ENCODE measurements at regions not wholly inside any gene's neighbourhood (a gene's known extent, or its start where the extent isn't known, plus 50 kb on each side); places are given as distances from the start of the nearest gene placed in this dataset.
"Not testable (repeated sequence)": the region's sequence is repeated elsewhere in the genome, so short reads cannot be mapped to it uniquely, and the experiment has no call there.

DNA sequence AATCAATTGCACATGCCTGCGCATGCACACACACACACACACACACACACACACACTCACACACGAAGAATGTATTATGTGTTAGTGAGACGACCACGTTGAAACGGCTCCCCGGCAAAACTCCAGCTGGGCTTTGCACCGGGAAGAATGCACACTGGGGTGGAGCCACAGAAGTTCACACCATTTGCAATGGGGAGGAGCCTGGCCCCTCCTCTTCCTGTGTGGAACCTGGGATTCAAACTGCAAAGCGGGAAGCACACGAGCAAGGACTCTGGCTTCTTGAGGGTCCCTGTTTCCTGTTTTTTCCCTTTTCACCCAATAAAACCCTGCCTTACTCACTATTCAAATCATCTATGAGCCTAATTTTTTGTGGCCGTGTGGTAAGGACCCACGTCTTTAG lies 304.0 kb upstream of the TMEFF2 start:
- H3K9me3 ChIP-seq: no peaks in the 10 kb centered on the region
- no peak overlapping the region for H3K27ac ChIP-seq
- H3K4me1 ChIP-seq: no peaks in the 10 kb centered on the region
- 87 to 98% (median 90%) methylated on average over 7 to 11 of the region's 11 CpGs for WGBS, 5 donors
- no peaks in the 10 kb centered on the region for H3K27me3 ChIP-seq
- DNase-seq: no peak
- no peaks in the 10 kb centered on the region for H3K36me3 ChIP-seq
- TF ChIP-seq, protein P1, sequence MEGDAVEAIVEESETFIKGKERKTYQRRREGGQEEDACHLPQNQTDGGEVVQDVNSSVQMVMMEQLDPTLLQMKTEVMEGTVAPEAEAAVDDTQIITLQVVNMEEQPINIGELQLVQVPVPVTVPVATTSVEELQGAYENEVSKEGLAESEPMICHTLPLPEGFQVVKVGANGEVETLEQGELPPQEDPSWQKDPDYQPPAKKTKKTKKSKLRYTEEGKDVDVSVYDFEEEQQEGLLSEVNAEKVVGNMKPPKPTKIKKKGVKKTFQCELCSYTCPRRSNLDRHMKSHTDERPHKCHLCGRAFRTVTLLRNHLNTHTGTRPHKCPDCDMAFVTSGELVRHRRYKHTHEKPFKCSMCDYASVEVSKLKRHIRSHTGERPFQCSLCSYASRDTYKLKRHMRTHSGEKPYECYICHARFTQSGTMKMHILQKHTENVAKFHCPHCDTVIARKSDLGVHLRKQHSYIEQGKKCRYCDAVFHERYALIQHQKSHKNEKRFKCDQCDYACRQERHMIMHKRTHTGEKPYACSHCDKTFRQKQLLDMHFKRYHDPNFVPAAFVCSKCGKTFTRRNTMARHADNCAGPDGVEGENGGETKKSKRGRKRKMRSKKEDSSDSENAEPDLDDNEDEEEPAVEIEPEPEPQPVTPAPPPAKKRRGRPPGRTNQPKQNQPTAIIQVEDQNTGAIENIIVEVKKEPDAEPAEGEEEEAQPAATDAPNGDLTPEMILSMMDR (IDR thresholded peaks at IDR 0.05): no peak
- TF ChIP-seq POLR2AphosphoS5 (IDR thresholded peaks at IDR 0.05) (no peak), EP300 (IDR thresholded peaks at IDR 0.05) (no peak), POLR2A (IDR thresholded peaks at IDR 0.05) (no peak)
- intact Hi-C loops (cut with DNase I; ENCODE audit: low total_unique reads): no loop called here
- H3K4me3 ChIP-seq: no peak overlapping the region

DNA sequence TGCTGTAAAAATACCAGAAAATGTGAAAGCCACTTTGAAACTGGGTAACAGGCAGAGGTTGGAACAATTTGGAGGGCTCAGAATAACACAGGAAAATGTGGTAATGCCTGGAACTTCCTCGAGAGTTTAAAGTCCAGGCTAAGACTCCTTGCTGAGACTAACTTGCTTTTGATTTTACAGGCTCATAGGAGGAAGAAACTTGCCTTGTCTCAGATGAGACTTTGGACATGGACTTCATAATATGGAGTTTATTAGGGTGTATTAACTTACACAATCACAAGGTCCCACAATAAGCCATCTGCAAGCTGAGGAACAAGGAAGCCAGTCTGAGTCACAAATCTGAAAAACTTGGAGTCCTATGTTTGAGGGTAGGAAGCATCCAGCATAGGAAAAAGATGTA lies 293.4 kb upstream of the TMEFF2 start:
- H3K36me3 ChIP-seq; H3K27me3 ChIP-seq; H3K27ac ChIP-seq; intact Hi-C loops (cut with DNase I; ENCODE audit: low total_unique reads); H3K9me3 ChIP-seq; H3K4me3 ChIP-seq; H3K4me1 ChIP-seq: not testable (repeated sequence)
- DNase-seq: peak in 1 of 2 donors; percentile 16
- WGBS, 5 donors: 39 to 68% (median 63%) methylated on average over 1 of the region's 1 CpG

GRCh38 chr2:192487636-192488035 lies 292.9 kb upstream of the TMEFF2 start:
- TF ChIP-seq POLR2A (IDR thresholded peaks at IDR 0.05) (no peak), POLR2AphosphoS5 (IDR thresholded peaks at IDR 0.05) (no peak), EP300 (IDR thresholded peaks at IDR 0.05) (no peak)
- TF ChIP-seq, protein P1 (IDR thresholded peaks at IDR 0.05): no peak
- H3K27ac ChIP-seq: no peak overlapping the region
- DNase-seq: peak in 1 of 2 donors; percentile 19
- no peaks in the 10 kb centered on the region for H3K9me3 ChIP-seq
- H3K4me3 ChIP-seq: no peak overlapping the region
- no peaks in the 10 kb centered on the region for H3K4me1 ChIP-seq
- H3K36me3 ChIP-seq: no peaks in the 10 kb centered on the region
- 58 to 87% (median 67%) methylated on average over 11 of the region's 11 CpGs for WGBS, 5 donors
- intact Hi-C loops (cut with DNase I; ENCODE audit: low total_unique reads): no loop called here
- H3K27me3 ChIP-seq: no peaks in the 10 kb centered on the region

DNA sequence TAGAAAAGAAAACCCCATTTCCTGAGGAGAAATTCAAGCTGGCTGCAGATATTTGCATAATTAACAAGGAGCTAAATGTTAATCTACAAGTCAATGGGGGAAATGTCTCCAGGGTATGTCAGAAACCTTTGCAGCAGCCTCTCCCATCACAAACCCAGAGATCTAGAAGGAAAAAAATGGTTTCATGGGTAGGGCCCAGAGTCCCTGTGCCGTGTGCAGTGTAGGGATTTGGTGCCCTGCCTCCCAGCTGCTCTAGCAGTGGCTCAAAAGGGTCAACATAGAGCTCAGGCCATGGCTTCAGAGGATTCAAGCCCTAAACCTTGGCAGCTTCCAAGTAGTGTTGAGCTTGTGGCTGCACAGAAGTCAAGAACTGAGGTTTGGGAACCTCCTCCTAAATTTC lies 290.2 kb upstream of the TMEFF2 start:
- H3K4me1 ChIP-seq: no peaks in the 10 kb centered on the region
- H3K27ac ChIP-seq: no peak overlapping the region
- H3K27me3 ChIP-seq: no peaks in the 10 kb centered on the region
- no peak for DNase-seq
- no peaks in the 10 kb centered on the region for H3K36me3 ChIP-seq
- 71 to 91% (median 81%) methylated on average over 1 of the region's 1 CpG for WGBS, 5 donors
- no peak overlapping the region for H3K4me3 ChIP-seq
- TF ChIP-seq, protein P1 (IDR thresholded peaks at IDR 0.05): no peak
- TF ChIP-seq POLR2AphosphoS5 (IDR thresholded peaks at IDR 0.05) (no peak), EP300 (IDR thresholded peaks at IDR 0.05) (no peak), POLR2A (IDR thresholded peaks at IDR 0.05) (no peak)
- intact Hi-C loops (cut with DNase I; ENCODE audit: low total_unique reads): no loop called here
- H3K9me3 ChIP-seq: no peaks in the 10 kb centered on the region

DNA sequence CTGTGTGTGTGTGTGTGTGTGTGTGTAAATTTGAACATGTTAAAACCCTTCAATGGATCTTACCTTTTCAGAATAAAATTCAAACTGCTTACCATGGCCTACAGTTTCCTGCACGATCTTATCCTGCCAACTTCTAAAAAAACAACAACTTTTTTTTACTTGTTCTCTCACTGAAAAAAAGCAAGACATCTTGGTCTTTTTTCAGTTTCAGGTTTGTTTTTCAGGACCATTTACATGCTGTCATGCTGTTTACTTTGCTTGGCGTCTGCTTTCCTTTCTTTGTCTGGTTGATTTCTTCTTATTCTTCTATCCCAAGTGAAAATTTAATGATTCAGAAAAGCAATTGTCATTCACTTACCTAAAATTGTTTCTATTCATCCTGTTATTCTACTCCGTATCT lies 286.3 kb upstream of the TMEFF2 start:
- intact Hi-C loops (cut with DNase I; ENCODE audit: low total_unique reads): no loop called here
- DNase-seq: no peak
- WGBS, 5 donors: 67 to 75% (median 74%) methylated on average over 3 of the region's 3 CpGs

More for the DNA sequence above, 286.3 kb upstream of the TMEFF2 start:
- TF ChIP-seq POLR2AphosphoS5 (IDR thresholded peaks at IDR 0.05): no peak
- Histone ChIP-seq H3K4me1 (no peaks in the 10 kb centered on the region), H3K4me3 (no peak overlapping the region), H3K9me3 (peaks cover 0 to 3% (median 0%) of the 10 kb centered on the region in 4 donors), H3K27ac (no peak overlapping the region), H3K36me3 (no peaks in the 10 kb centered on the region), H3K27me3 (no peaks in the 10 kb centered on the region)

All from stomach (tissue), 8 donors.